ENCODE measurements at regions not wholly inside any gene's neighbourhood (a gene's known extent, or its start where the extent isn't known, plus 50 kb on each side); places are given as distances from the start of the nearest gene placed in this dataset.

DNA sequence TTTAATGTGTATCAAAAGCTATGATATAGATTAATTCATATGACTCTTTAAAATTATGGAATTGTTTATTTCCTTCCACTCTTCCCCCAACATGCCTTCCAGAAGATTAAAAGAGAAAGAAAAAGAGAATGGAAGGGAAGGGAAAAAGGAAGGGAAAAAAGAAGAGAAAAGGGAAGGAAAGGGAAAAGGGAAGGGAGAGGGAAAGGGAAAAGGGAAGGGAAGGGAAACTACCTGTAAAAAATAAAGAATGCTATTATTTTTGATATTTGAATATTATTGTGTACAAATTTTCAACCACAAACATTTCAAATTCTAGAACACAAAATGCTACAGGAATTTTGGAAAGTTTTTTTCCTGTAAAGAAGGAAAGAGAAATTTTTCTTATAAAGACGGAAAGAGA lies 281.7 kb downstream of the SLCO4C1 start:
- H3K9me3 ChIP-seq: no peaks in the 10 kb centered on the region
- TF ChIP-seq, protein P1, sequence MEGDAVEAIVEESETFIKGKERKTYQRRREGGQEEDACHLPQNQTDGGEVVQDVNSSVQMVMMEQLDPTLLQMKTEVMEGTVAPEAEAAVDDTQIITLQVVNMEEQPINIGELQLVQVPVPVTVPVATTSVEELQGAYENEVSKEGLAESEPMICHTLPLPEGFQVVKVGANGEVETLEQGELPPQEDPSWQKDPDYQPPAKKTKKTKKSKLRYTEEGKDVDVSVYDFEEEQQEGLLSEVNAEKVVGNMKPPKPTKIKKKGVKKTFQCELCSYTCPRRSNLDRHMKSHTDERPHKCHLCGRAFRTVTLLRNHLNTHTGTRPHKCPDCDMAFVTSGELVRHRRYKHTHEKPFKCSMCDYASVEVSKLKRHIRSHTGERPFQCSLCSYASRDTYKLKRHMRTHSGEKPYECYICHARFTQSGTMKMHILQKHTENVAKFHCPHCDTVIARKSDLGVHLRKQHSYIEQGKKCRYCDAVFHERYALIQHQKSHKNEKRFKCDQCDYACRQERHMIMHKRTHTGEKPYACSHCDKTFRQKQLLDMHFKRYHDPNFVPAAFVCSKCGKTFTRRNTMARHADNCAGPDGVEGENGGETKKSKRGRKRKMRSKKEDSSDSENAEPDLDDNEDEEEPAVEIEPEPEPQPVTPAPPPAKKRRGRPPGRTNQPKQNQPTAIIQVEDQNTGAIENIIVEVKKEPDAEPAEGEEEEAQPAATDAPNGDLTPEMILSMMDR (IDR thresholded peaks at IDR 0.05 in 4 of 5, conservative IDR thresholded peaks at IDR 0.05 in 1 of 5): no peak
- TF ChIP-seq POLR2A (IDR thresholded peaks at IDR 0.05): no peak
- H3K27ac ChIP-seq: no peak overlapping the region

DNA sequence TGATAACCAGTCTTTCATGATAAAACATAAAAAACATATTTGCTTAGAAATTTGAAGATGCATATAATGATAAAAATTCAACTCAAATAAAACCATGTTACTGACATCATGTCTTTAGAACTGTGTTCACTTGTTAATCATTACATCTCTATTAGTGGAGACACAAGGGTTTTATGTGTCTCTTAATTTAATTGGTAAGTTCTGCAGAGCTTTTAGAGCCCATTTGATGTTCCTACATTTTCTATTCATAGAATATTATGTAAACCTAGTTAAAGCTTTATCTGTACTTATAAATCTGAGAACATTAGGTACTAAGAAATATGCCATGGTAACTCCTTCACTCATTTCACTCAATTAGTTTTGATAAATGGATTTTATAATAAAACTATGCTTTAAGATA lies 285.4 kb downstream of the SLCO4C1 start:
- intact Hi-C loops (cut with DNase I; ENCODE audit: low total_unique reads) (no loop called here), in situ Hi-C loops (cut with MboI; ENCODE audit: low sequenced_read_pairs in 4 of 4) (no loop called here)
- no peak for ATAC-seq
- no peak overlapping the region for H3K27ac ChIP-seq
- no peak overlapping the region for H3K4me3 ChIP-seq
- no peaks in the 10 kb centered on the region for H3K4me1 ChIP-seq
- no peaks in the 10 kb centered on the region for H3K36me3 ChIP-seq
- no peaks in the 10 kb centered on the region for H3K27me3 ChIP-seq
- no peak for DNase-seq
- TF ChIP-seq, protein P1 (IDR thresholded peaks at IDR 0.05 in 4 of 5, conservative IDR thresholded peaks at IDR 0.05 in 1 of 5): no peak
- TF ChIP-seq POLR2A (IDR thresholded peaks at IDR 0.05): no peak
- no peaks in the 10 kb centered on the region for H3K9me3 ChIP-seq

More for the DNA sequence above, 281.7 kb downstream of the SLCO4C1 start:
- no peak for ATAC-seq
- Histone ChIP-seq H3K4me3 (no peak overlapping the region), H3K4me1 (no peaks in the 10 kb centered on the region), H3K27me3 (no peaks in the 10 kb centered on the region), H3K36me3 (no peaks in the 10 kb centered on the region)
- in situ Hi-C loops (cut with MboI; ENCODE audit: low sequenced_read_pairs in 4 of 4) (no loop called here), intact Hi-C loops (cut with DNase I; ENCODE audit: low total_unique reads) (no loop called here)
- no peak for DNase-seq

DNA sequence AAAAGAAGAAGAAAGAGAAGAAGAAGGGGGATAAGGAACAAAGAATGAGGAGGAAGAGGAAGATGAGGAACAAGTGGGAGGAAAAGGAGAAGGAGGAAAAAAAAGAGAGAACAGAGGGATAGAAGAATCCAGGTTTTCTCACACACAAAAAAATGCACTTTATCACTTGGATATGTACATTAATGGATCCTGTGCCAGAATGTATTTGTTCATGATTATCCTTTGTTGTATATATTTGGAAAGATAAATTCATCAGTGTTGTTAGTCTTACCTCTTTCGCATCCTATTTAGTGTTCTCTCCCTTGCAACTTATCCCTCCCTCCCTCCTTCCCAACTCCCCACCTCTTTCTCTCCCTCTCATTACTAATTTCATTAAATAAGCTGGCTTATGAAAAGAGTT lies 298.8 kb downstream of the SLCO4C1 start:
- intact Hi-C loops (cut with DNase I; ENCODE audit: low total_unique reads) (no loop called here), in situ Hi-C loops (cut with MboI; ENCODE audit: low sequenced_read_pairs in 4 of 4) (no loop called here)
- no peaks in the 10 kb centered on the region for H3K27me3 ChIP-seq
- no peak overlapping the region for H3K27ac ChIP-seq
- no peak overlapping the region for H3K4me3 ChIP-seq
- TF ChIP-seq POLR2A (IDR thresholded peaks at IDR 0.05): no peak
- TF ChIP-seq, protein P1 (IDR thresholded peaks at IDR 0.05 in 4 of 5, conservative IDR thresholded peaks at IDR 0.05 in 1 of 5): no peak
- no peaks in the 10 kb centered on the region for H3K4me1 ChIP-seq
- ATAC-seq (no peak), DNase-seq (no peak)
- H3K36me3 ChIP-seq: no peaks in the 10 kb centered on the region
- H3K9me3 ChIP-seq: no peaks in the 10 kb centered on the region

DNA sequence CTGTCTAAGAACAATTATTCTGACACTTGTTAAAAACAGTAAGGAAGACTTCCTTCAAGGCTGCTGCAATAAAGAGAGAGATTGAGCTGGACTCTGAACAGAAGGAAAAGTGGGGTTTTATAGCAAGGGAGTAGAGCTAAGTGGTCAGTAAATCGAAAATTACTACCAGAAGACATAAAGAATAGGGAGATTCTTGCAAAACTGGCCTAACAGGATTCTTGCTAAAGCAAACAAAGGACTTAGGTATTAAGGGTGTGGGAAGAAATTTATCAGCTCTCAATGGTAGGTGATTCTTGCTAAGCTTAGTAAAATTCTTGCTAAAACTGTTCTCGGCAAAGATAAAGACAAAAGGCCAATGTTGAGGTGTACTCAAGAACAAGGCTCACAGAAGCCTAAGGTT lies 300.5 kb downstream of the SLCO4C1 start:
- Histone ChIP-seq H3K9me3 (no peaks in the 10 kb centered on the region), H3K27me3 (no peaks in the 10 kb centered on the region), H3K4me3 (no peak overlapping the region), H3K36me3 (no peaks in the 10 kb centered on the region), H3K27ac (no peak overlapping the region), H3K4me1 (no peaks in the 10 kb centered on the region)
- in situ Hi-C loops (cut with MboI; ENCODE audit: low sequenced_read_pairs in 4 of 4): no loop called here
- ATAC-seq (no peak), DNase-seq (no peak)
- intact Hi-C loops (cut with DNase I; ENCODE audit: low total_unique reads): no loop called here
- TF ChIP-seq, protein P1 (IDR thresholded peaks at IDR 0.05 in 4 of 5, conservative IDR thresholded peaks at IDR 0.05 in 1 of 5): no peak
- no peak for TF ChIP-seq POLR2A (IDR thresholded peaks at IDR 0.05)

DNA sequence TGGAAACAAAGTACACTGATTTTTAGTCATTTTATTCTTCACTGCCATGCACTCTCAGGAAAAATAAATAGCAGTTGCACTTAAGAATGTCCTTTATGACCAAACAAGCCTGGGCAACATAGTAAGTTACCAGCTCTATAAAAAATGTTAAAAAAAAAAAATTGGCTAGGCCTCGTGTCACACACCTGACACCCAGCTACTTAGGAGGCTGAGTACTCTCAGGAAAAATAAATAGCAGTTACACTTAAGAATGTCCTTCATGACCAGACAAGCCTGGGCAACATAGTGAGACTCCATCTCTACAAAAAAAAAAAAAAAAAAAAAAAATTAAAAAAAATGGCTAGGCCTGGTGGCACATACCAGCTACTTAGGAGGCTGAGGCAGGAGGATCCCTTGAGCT lies 304.6 kb downstream of the SLCO4C1 start:
- H3K4me1 ChIP-seq: no peaks in the 10 kb centered on the region
- H3K36me3 ChIP-seq: no peaks in the 10 kb centered on the region
- H3K27ac ChIP-seq: no peak overlapping the region
- ATAC-seq (no peak), DNase-seq (no peak)
- H3K27me3 ChIP-seq: no peaks in the 10 kb centered on the region
- TF ChIP-seq POLR2A (IDR thresholded peaks at IDR 0.05): no peak
- TF ChIP-seq, protein P1 (IDR thresholded peaks at IDR 0.05 in 4 of 5, conservative IDR thresholded peaks at IDR 0.05 in 1 of 5): no peak
- H3K9me3 ChIP-seq: no peaks in the 10 kb centered on the region
- H3K4me3 ChIP-seq: no peak overlapping the region
- intact Hi-C loops (cut with DNase I; ENCODE audit: low total_unique reads) (no loop called here), in situ Hi-C loops (cut with MboI; ENCODE audit: low sequenced_read_pairs in 4 of 4) (no loop called here)
